ENCODE measurements at regions not wholly inside any gene's neighbourhood (a gene's known extent, or its start where the extent isn't known, plus 50 kb on each side); places are given as distances from the start of the nearest gene placed in this dataset.

- TF ChIP-seq, protein P1, sequence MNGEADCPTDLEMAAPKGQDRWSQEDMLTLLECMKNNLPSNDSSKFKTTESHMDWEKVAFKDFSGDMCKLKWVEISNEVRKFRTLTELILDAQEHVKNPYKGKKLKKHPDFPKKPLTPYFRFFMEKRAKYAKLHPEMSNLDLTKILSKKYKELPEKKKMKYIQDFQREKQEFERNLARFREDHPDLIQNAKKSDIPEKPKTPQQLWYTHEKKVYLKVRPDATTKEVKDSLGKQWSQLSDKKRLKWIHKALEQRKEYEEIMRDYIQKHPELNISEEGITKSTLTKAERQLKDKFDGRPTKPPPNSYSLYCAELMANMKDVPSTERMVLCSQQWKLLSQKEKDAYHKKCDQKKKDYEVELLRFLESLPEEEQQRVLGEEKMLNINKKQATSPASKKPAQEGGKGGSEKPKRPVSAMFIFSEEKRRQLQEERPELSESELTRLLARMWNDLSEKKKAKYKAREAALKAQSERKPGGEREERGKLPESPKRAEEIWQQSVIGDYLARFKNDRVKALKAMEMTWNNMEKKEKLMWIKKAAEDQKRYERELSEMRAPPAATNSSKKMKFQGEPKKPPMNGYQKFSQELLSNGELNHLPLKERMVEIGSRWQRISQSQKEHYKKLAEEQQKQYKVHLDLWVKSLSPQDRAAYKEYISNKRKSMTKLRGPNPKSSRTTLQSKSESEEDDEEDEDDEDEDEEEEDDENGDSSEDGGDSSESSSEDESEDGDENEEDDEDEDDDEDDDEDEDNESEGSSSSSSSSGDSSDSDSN (CRISPR knock-in tag; IDR thresholded peaks at IDR 0.05), result no peak
- TF ChIP-seq JUND (CRISPR knock-in tag; IDR thresholded peaks at IDR 0.05) (no peak), TBX2 (CRISPR knock-in tag; IDR thresholded peaks at IDR 0.05; ENCODE audit: borderline replicate concordance) (no peak)
Measured at GRCh38 chr5:1655496-1656270, 131.9 kb upstream of the LPCAT1 start (continued).

DNA sequence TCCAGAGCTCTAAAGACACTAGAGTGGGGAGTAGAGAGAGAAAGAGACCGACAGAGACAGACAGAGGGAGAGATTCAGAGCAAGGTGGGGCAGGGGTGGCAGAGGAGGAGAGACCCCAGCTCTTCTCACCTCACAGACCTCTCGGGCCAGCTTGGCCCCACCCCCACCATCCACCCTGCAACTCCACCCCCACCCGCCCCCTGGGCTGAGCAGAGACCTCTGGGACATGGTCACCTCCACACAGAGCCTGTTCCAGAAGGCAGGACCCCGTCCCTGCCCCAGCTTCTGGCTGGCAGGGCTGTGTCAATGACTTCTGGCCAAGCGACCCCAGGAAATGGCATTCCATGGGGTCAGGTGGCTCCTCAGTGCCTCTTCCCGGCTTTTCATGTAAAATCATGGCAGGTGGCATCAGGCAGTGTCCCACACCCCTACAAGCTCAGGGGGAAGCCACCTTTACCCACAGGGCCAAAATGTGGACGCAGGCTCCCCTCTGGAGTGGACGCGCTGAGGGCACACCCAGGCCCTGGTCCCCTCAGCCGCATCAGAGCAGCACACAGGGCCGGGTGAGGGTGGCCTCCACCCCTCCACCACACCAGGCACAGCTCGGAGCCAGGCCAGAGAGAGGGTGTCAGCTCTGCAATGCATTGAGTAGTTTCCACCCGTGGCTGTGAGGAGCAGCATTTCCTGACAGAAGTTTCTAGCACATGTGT lies 131.2 kb upstream of the LPCAT1 start:
- FAIRE-seq, result no peak
- Histone ChIP-seq H3K36me3 (replicated peaks in 1 of 2; ENCODE audit: control insufficient read depth in 1 of 2, insufficient read depth in 2 of 2, low read length in 2 of 2) (no peaks in the 10 kb centered on the region), H3K27ac (ENCODE audit: extremely low read length, insufficient read depth, low read length) (no peak overlapping the region), H2AFZ (ENCODE audit: low read length) (no peak overlapping the region), H3K9me3 (ENCODE audit: low read length) (no peaks in the 10 kb centered on the region), H4K20me1 (ENCODE audit: insufficient read depth, low read length) (no peaks in the 10 kb centered on the region), H3K79me2 (ENCODE audit: insufficient read depth, low read length) (no peaks in the 10 kb centered on the region), H3K27me3 (ENCODE audit: control insufficient read depth in 1 of 2, insufficient read depth in 2 of 2, low read length in 2 of 2) (peaks cover 15 to 77% of the 10 kb centered on the region in 2 experiments), H3K9ac (ENCODE audit: insufficient read depth, low read depth, low read length) (no peak overlapping the region), H3K4me3 (replicated peaks in 1 of 3; ENCODE audit: insufficient read depth in 1 of 3, low read depth in 2 of 3, low read length in 3 of 3) (no peak overlapping the region), H3K4me1 (ENCODE audit: insufficient read depth, low read length) (peaks cover 11% of the 10 kb centered on the region; the same call in 1 of the 2 replicates), H3K4me2 (ENCODE audit: low read depth, low read length) (no peak overlapping the region)
- no peak for DNase-seq (ENCODE audit: low spot score)
- BruUV-seq (replicated peaks), result no TSS peak
- ChIA-PET POLR2A (no interaction called here), CTCF (ENCODE audit: low intra/inter-chr PET ratio, low total read pairs) (no interaction called here)
- intact Hi-C loops (cut with micrococcal nuclease; ENCODE audit: unreplicated experiment), result no loop called here
- in situ Hi-C loops (cut with HindIII; ENCODE audit: extremely low pct_ligation_motif_present, low pct_unique_long_range_greater_than_20kb), result no loop called here
- ATAC-seq, result no peak
- WGBS (ENCODE audit: low lambda C conversion rate), result 21% methylated on average over 3 of the region's 13 CpGs
- TF ChIP-seq SP4 (CRISPR knock-in tag; IDR thresholded peaks at IDR 0.05), result no peak
- TF ChIP-seq RFX3 (CRISPR knock-in tag; IDR thresholded peaks at IDR 0.05), result no peak
- TF ChIP-seq SNAPC5 (CRISPR knock-in tag; IDR thresholded peaks at IDR 0.05; ENCODE audit: borderline replicate concordance), result no peak
- TF ChIP-seq TFDP2 (CRISPR knock-in tag; IDR thresholded peaks at IDR 0.05), result no peak
- TF ChIP-seq ASH2L (IDR thresholded peaks at IDR 0.05; ENCODE audit: insufficient read length, low read depth, low read length), result no peak
- TF ChIP-seq, protein P2, sequence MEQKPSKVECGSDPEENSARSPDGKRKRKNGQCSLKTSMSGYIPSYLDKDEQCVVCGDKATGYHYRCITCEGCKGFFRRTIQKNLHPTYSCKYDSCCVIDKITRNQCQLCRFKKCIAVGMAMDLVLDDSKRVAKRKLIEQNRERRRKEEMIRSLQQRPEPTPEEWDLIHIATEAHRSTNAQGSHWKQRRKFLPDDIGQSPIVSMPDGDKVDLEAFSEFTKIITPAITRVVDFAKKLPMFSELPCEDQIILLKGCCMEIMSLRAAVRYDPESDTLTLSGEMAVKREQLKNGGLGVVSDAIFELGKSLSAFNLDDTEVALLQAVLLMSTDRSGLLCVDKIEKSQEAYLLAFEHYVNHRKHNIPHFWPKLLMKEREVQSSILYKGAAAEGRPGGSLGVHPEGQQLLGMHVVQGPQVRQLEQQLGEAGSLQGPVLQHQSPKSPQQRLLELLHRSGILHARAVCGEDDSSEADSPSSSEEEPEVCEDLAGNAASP (CRISPR knock-in tag; IDR thresholded peaks at IDR 0.05; ENCODE audit: borderline replicate concordance), result no peak
- TF ChIP-seq PITX1 (CRISPR knock-in tag; IDR thresholded peaks at IDR 0.05), result no peak
- no peak for TF ChIP-seq ZNF180 (CRISPR knock-in tag; IDR thresholded peaks at IDR 0.05; ENCODE audit: borderline replicate concordance, low read depth)

Measured in HepG2 (cell line).